Ishikawa (cell line): ENCODE measurements at regions not wholly inside any gene's neighbourhood (a gene's known extent, or its start where the extent isn't known, plus 50 kb on each side); places are given as distances from the start of the nearest gene placed in this dataset.

Source experiments
- CEBPB ChIP-seq: IDR thresholded peaks from 2 replicates; pipeline ENCODE4 v1.6.1; 2012
- CREB1 ChIP-seq: IDR thresholded peaks from 2 replicates; pipeline ENCODE4 v1.6.1; 2012; ENCODE audit warnings: low read depth
- EGR1 ChIP-seq: IDR thresholded peaks from 2 replicates; pipeline ENCODE4 v1.6.1; 2012
- EP300 ChIP-seq: IDR thresholded peaks from 2 replicates; pipeline ENCODE4 v1.6.1; 2012; ENCODE audit warnings: borderline replicate concordance
- FOXM1 ChIP-seq: IDR thresholded peaks from 2 replicates; pipeline ENCODE4 v1.6.1; 2012; ENCODE audit warnings: low read depth, borderline replicate concordance
- NFIC ChIP-seq: IDR thresholded peaks from 2 replicates; pipeline ENCODE4 v1.6.1; 2012
- RAD21 ChIP-seq: IDR thresholded peaks from 2 replicates; pipeline ENCODE4 v1.6.1; 2012; ENCODE audit warnings: low read depth
- TAF1 ChIP-seq: IDR thresholded peaks from 2 replicates; pipeline ENCODE4 v1.6.1; 2012; ENCODE audit warnings: low read depth, mild to moderate bottlenecking
- TCF12 ChIP-seq: IDR thresholded peaks from 2 replicates; pipeline ENCODE4 v1.6.1; 2012; ENCODE audit warnings: low read depth
- TEAD4 ChIP-seq: IDR thresholded peaks from 2 replicates; pipeline ENCODE4 v1.6.1; 2012
- YY1 ChIP-seq: IDR thresholded peaks from 2 replicates; pipeline ENCODE4 v1.6.1; 2012; ENCODE audit warnings: low read depth
- ZBTB7A ChIP-seq: IDR thresholded peaks from 2 replicates; pipeline ENCODE4 v1.6.1; 2012; ENCODE audit warnings: low read depth
- TF ChIP-seq, protein P1 (sequence below): IDR thresholded peaks from 2 replicates; pipeline ENCODE4 v1.6.1; 2012; ENCODE audit warnings: low read depth, mild to moderate bottlenecking
- TF ChIP-seq, protein P2 (sequence below): IDR thresholded peaks from 2 replicates; pipeline ENCODE4 v1.6.1; 2012
- TF ChIP-seq, protein P3 (sequence below): IDR thresholded peaks from 2 replicates; pipeline ENCODE4 v1.6.1; 2012

DNA sequence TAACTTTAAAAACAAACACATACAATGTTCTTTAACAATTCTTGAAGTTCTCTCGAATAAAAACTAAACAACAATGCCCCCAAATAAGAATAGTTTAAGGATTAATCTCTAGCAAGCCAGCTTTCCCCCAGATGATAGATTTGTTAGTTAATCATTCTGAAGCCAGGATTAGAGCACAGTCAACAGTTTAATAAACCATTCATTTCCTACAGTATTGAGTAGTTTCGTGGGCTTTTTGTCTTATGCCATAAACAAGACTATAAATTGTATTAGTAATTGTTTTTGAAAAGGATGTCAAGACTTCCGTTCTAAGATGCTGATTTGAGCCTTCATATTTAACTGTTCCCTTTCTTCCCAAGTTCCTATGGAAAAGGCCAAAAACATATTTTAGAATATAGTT is 136.6 kb downstream of the PIK3R1 start:
- no peak for TF ChIP-seq TCF12
- TF ChIP-seq TAF1: no peak
- no peak for TF ChIP-seq CEBPB
- TF ChIP-seq CREB1: no peak
- TF ChIP-seq, protein P1, sequence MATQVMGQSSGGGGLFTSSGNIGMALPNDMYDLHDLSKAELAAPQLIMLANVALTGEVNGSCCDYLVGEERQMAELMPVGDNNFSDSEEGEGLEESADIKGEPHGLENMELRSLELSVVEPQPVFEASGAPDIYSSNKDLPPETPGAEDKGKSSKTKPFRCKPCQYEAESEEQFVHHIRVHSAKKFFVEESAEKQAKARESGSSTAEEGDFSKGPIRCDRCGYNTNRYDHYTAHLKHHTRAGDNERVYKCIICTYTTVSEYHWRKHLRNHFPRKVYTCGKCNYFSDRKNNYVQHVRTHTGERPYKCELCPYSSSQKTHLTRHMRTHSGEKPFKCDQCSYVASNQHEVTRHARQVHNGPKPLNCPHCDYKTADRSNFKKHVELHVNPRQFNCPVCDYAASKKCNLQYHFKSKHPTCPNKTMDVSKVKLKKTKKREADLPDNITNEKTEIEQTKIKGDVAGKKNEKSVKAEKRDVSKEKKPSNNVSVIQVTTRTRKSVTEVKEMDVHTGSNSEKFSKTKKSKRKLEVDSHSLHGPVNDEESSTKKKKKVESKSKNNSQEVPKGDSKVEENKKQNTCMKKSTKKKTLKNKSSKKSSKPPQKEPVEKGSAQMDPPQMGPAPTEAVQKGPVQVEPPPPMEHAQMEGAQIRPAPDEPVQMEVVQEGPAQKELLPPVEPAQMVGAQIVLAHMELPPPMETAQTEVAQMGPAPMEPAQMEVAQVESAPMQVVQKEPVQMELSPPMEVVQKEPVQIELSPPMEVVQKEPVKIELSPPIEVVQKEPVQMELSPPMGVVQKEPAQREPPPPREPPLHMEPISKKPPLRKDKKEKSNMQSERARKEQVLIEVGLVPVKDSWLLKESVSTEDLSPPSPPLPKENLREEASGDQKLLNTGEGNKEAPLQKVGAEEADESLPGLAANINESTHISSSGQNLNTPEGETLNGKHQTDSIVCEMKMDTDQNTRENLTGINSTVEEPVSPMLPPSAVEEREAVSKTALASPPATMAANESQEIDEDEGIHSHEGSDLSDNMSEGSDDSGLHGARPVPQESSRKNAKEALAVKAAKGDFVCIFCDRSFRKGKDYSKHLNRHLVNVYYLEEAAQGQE: no peak
- TF ChIP-seq, protein P2, sequence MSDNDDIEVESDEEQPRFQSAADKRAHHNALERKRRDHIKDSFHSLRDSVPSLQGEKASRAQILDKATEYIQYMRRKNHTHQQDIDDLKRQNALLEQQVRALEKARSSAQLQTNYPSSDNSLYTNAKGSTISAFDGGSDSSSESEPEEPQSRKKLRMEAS: no peak
- no peak for TF ChIP-seq YY1
- TF ChIP-seq RAD21: no peak
- TF ChIP-seq TEAD4: no peak
- no peak for TF ChIP-seq NFIC
- no peak for TF ChIP-seq ZBTB7A
- no peak for TF ChIP-seq FOXM1
- TF ChIP-seq, protein P3, sequence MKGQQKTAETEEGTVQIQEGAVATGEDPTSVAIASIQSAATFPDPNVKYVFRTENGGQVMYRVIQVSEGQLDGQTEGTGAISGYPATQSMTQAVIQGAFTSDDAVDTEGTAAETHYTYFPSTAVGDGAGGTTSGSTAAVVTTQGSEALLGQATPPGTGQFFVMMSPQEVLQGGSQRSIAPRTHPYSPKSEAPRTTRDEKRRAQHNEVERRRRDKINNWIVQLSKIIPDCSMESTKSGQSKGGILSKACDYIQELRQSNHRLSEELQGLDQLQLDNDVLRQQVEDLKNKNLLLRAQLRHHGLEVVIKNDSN: no peak
- TF ChIP-seq EGR1: no peak
- no peak for TF ChIP-seq EP300

DNA sequence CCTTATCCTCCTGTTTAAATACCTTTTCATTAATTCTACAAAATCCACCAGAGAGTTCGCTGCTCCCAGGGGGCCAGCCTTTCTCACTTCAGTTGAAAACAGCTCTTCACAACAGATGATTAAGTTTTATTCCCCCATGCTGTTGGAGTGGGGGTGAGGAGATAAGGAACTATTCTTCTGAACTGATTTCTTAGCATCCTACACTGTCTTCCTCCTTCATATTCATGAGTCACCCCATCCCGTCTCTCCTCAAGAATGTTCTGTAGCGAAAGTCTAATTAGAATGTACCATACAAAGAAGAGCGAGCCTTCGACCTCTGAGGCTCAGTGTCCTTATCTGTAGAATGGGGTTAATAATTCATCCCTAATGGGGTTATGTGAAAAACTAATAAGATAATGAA is 138.0 kb downstream of the PIK3R1 start:
- TF ChIP-seq EP300: no peak
- no peak for TF ChIP-seq CREB1
- no peak for TF ChIP-seq EGR1
- no peak for TF ChIP-seq YY1
- TF ChIP-seq, protein P3: no peak
- TF ChIP-seq, protein P2: no peak

DNA sequence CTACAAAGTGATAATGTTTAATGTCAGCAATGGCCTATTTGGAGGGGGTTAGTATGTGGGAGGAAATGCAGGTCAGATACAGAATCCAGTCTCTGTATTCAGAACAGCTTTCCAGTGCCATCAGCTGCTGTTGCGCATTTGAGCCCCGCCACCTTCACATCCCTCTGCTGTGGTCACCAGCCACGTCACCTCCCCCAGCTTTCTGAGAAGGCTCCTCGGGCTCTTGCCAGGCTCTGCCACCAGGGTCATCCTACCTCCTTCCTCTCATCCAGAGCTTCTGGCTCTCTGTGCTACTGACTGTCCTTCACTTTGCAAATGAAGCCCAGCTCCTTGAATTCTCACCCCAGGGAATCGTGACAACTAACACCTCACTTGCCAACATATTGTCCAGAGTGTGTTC is 138.8 kb downstream of the PIK3R1 start:
- TF ChIP-seq YY1: no peak

DNA sequence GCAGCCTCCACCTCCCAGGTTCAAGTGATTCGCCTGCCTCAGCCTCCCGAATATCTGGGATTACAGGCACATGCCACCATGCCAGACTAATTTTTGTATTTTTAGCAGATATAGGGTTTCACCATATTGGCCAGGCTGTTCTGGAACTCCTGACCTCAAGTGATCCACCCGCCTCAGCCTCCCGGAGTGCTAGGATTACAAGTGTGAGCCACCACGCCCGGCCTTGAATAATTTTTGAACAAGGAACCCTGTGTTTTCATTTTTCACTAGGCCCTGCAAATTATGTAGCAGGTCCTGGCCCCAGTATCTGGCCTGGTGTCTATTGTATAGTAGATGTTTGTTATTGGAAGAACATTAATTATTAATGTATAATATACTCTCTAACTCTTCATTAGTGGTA is 140.7 kb downstream of the PIK3R1 start:
- TF ChIP-seq ZBTB7A (no peak), FOXM1 (no peak), TCF12 (no peak), EP300 (no peak), TEAD4 (no peak), TAF1 (no peak), YY1 (no peak)
- TF ChIP-seq, protein P3: no peak
- TF ChIP-seq, protein P1: no peak

DNA sequence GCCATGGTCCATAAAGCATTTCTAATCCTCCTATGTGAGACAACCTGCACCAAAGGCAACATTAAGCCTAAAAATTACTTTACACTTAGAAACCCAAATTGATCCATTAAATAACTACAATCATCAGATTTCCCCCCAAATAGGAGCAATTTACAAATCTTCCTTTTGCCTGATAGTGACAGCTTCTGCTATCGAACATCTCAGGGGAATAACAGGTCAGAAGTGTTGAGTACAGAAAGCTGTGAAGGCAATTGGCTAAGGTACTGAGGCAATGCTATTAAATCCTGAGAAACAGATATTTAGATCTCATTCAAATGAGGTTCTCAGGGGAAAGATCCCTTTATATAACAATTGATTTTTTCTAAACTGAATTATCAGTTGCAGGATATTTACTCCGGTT is 141.1 kb downstream of the PIK3R1 start:
- TF ChIP-seq ZBTB7A (no peak), CREB1 (no peak), YY1 (no peak), RAD21 (no peak), TAF1 (no peak), EGR1 (no peak), FOXM1 (no peak), TEAD4 (no peak), TCF12 (no peak), NFIC (no peak), EP300 (no peak)
- TF ChIP-seq, protein P2: no peak
- TF ChIP-seq, protein P1: no peak
- TF ChIP-seq, protein P3: no peak
